SH-SY5Y (cell line): ENCODE measurements at regions not wholly inside any gene's neighbourhood (a gene's known extent, or its start where the extent isn't known, plus 50 kb on each side); places are given as distances from the start of the nearest gene placed in this dataset.

Source experiments
- GATA2 ChIP-seq: IDR thresholded peaks from 2 replicates; pipeline ENCODE4 v1.6.1; 2011; ENCODE audit warnings: mild to moderate bottlenecking, low read depth, low read length
- GATA3 ChIP-seq: IDR thresholded peaks from 2 replicates; pipeline ENCODE4 v1.6.1; 2011; ENCODE audit warnings: low read depth, mild to moderate bottlenecking, low read length, moderate library complexity

GRCh38 chr17:21470861-21471260, 94.7 kb downstream of the KCNJ12 start:
- TF ChIP-seq GATA2: peak; percentile 87
- peak; percentile 82; the same call in 1 of the 2 replicates for TF ChIP-seq GATA3

DNA sequence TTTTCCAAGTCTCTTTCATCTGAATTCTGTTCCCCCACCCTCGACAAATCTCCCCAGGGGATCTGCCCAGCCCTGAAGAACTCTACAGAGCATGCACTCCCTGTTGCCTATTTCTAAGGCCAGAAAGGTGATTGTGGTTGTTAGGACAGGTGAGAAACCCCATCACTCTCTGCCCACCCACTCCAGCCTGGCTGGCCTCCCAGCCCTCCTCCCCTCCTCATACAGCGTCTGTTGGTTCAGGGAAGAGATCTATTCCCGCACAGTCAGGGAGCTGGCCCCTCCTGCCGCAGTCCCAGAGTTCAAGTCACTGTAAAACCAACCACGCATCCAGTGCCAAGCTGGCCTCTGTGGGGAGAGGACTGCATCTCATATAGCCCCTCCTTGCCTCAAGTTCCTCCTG, 98.7 kb downstream of the KCNJ12 start:
- TF ChIP-seq GATA3 (no peak), GATA2 (no peak)

- TF ChIP-seq GATA2 (no peak), GATA3 (no peak)
Observed at GRCh38 chr17:21475571-21475970, 99.4 kb downstream of the KCNJ12 start.

GRCh38 chr17:21476867-21477266, 100.7 kb downstream of the KCNJ12 start:
- peak; percentile 13; the same call in 1 of the 2 replicates for TF ChIP-seq GATA3
- TF ChIP-seq GATA2: peak; percentile 39; the same call in 1 of the 2 replicates

- no peak for TF ChIP-seq GATA2
- no peak for TF ChIP-seq GATA3
Observed at GRCh38 chr17:21482189-21482865, 106.2 kb downstream of the KCNJ12 start.

DNA sequence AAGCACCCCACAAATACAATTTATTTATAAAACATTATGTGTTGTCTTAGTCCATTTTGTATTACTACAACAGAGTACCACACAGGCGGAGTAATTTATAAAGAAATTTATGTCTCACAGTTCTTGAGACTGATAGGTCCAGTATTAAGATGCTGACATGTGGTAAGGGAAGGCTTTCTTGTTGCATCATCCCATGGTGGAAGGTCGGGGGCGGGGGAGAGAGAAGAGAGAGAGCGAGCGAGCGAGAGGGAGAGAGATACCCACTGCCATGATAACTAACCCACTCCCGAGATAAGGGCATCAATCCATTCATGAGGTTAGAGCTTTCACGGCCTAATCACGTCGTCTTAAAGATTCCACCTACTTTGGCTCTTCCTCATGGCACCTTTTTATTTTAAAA, 117.8 kb downstream of the KCNJ12 start:
- TF ChIP-seq GATA3: no peak
- no peak for TF ChIP-seq GATA2

- TF ChIP-seq GATA3 (no peak), GATA2 (no peak)
Observed at GRCh38 chr17:21495281-21495680, 119.1 kb downstream of the KCNJ12 start.

DNA sequence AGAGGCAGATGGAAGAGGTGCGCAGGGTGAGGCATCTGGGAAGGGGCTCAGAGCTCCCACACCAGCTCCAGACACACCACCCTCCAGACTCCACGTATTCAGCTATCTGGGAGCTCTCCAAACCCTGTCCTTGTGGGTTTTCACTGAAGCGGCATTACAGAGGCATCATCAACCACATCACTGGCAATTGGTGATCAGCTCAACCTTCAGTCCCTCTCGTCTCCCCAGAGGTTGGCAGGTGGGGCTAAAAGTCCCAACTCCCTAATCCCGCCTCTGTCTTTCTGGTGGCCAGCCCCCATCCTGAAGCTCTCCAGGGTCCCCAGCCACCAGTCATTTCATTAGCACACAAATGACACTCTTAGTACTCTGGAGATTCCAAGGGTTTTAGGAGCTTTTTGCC, 123.9 kb downstream of the KCNJ12 start:
- TF ChIP-seq GATA2: no peak
- no peak for TF ChIP-seq GATA3

DNA sequence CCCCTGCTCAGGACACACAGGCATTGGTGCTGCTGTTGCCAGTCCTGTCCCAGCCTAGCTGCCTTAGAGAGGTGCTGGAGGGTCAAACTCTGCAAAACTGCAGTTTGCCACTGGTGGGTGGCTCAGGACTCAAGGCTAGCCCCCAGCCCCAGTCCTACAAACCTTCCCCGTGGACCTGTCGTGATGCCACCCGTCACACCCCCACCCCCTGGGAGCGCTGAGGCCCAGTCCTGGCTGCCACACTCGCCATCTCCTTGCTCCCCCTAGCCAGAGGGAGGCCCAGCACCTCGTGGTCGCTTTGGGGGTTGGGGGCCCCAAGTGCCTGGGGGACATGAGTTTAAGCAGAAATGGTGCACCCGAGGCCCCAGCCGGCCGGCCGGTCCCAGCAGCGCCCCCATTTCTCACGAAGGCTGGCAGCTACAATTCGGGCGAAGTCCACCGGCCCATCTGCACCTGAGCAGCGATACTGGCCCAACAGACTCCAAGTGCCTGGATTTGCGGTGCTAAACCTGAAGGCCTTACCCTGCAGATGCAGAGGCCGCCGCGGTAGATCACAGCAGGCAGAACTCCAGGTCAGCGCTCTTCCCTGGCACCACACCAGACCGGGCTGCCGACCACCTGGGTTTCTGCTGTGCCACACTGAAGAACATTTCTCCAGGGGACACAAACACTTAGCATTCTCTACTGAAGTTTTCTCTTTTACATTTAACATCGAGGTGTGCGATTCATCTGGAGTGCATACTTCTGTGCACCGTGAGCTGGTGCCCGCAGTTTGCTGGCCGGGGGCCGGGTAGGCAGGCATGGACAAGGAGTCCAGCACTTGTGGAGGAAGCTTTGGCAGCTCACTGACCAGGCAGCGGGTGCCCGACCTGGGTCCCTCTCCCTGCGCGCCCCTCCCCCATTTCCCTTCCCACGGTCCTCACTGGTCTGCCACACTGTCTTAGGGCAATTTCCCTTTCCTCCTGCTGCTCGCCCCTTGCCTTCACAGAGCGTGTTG, 130.0 kb downstream of the KCNJ12 start:
- TF ChIP-seq GATA3 (no peak), GATA2 (no peak)

DNA sequence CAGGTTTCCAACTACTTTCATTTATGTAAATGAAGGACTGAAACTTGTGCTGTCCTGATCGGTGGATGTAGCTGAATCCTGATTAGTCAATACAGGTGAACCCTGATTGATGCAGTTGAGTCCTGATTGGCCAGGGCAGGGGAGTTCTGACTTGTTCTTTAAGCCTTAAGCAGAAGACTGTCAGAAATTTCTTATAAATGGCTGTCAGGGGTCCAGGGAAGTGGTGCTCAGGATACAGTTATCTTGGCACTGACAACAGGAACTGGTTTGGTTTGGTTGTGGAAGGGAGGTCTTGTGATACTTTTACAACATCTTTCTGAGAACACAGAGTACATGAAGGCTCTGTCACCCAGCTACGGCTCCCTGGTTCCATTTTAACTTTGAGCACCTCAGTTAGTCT, 132.1 kb downstream of the KCNJ12 start:
- no peak for TF ChIP-seq GATA3
- no peak for TF ChIP-seq GATA2

GRCh38 chr17:21510686-21511362, 134.7 kb downstream of the KCNJ12 start:
- TF ChIP-seq GATA2: no peak
- TF ChIP-seq GATA3: no peak

GRCh38 chr17:21511363-21512195, 135.4 kb downstream of the KCNJ12 start:
- no peak for TF ChIP-seq GATA3
- no peak for TF ChIP-seq GATA2

DNA sequence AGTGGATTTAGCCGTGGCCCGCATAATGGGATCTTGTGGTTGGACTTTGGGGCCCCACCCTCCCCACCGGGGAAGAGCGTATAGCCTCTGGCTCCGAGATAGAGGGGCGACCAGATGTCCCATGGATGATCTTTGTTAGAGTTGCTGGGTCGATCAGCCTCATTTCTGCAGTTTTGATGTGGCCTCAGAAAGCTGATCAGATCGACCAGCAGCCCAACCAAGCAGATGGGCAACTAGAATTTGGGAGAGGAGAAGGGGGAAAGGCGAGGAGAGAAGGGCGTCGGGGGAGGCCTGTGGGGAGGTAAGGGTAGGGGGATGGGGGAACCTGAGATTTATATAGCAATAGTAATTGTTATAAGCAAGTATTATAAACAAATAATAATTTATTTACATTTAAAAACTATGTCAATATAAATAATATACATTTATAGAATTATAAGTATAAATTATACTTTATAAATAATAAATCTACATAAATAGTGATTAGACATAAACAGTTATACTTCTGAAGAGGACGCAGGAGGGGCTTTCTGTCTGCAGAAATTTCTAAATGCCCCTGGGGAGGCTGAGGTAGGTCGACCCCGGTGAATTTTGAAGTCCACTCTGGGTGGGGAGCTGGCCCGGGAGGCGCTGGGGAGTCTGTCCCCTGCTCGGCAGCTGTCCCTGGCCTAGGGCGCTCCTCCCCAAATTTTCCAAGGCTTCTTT, 136.3 kb downstream of the KCNJ12 start:
- TF ChIP-seq GATA2: no peak
- TF ChIP-seq GATA3: no peak
